ENCODE measurements at regions not wholly inside any gene's neighbourhood (a gene's known extent, or its start where the extent isn't known, plus 50 kb on each side); places are given as distances from the start of the nearest gene placed in this dataset.
A peak's percentile ranks its signal among the peaks of the same experiment; 100 is the strongest.

GRCh38 chr16:87067836-87068761 lies 249.1 kb downstream of the C16orf95 start:
- FAIRE-seq = no peak
- DNase-seq (ENCODE audit: insufficient read length, low spot score) = no peak

- FAIRE-seq (no peak), DNase-seq (ENCODE audit: insufficient read length, low spot score) (no peak)
Measured at GRCh38 chr16:87068762-87069150, 248.4 kb downstream of the C16orf95 start.

- FAIRE-seq = no peak
- DNase-seq (ENCODE audit: insufficient read length, low spot score) = no peak
Measured at GRCh38 chr16:87070657-87071056, 246.5 kb downstream of the C16orf95 start.

GRCh38 chr16:87072101-87072500 lies 245.1 kb downstream of the C16orf95 start:
- no peak for DNase-seq (ENCODE audit: insufficient read length, low spot score)
- no peak for FAIRE-seq

GRCh38 chr16:87074641-87075318 lies 242.4 kb downstream of the C16orf95 start:
- no peak for DNase-seq (ENCODE audit: insufficient read length, low spot score)

GRCh38 chr16:87075319-87075860 lies 241.8 kb downstream of the C16orf95 start:
- FAIRE-seq = no peak

More at GRCh38 chr16:87074641-87075318, 242.4 kb downstream of the C16orf95 start:
- no peak for FAIRE-seq

GRCh38 chr16:87076331-87076949 lies 240.8 kb downstream of the C16orf95 start:
- FAIRE-seq = no peak

More at GRCh38 chr16:87075319-87075860, 241.8 kb downstream of the C16orf95 start:
- no peak for DNase-seq (ENCODE audit: insufficient read length, low spot score)

GRCh38 chr16:87076950-87077749 lies 240.0 kb downstream of the C16orf95 start:
- FAIRE-seq = peak; percentile 89
- DNase-seq (ENCODE audit: insufficient read length, low spot score) = peak; percentile 80

More at GRCh38 chr16:87076331-87076949, 240.8 kb downstream of the C16orf95 start:
- no peak for DNase-seq (ENCODE audit: insufficient read length, low spot score)

- DNase-seq (ENCODE audit: insufficient read length, low spot score) (no peak), FAIRE-seq (no peak)
Measured at GRCh38 chr16:87077750-87078127, 239.5 kb downstream of the C16orf95 start.

- no peak for FAIRE-seq
- no peak for DNase-seq (ENCODE audit: insufficient read length, low spot score)
Measured at GRCh38 chr16:87080571-87081167, 236.5 kb downstream of the C16orf95 start.

GRCh38 chr16:87085441-87085840 lies 231.8 kb downstream of the C16orf95 start:
- DNase-seq (ENCODE audit: insufficient read length, low spot score) = no peak
- FAIRE-seq = no peak

- no peak for FAIRE-seq
Measured at GRCh38 chr16:87086156-87086555, 231.0 kb downstream of the C16orf95 start.

GRCh38 chr16:87086575-87086974 lies 230.6 kb downstream of the C16orf95 start:
- FAIRE-seq = no peak
- no peak for DNase-seq (ENCODE audit: insufficient read length, low spot score)

More at GRCh38 chr16:87086156-87086555, 231.0 kb downstream of the C16orf95 start:
- no peak for DNase-seq (ENCODE audit: insufficient read length, low spot score)

GRCh38 chr16:87092958-87093357 lies 224.2 kb downstream of the C16orf95 start:
- DNase-seq (ENCODE audit: insufficient read length, low spot score) (no peak), FAIRE-seq (no peak)

GRCh38 chr16:87093804-87094555 lies 223.2 kb downstream of the C16orf95 start:
- FAIRE-seq (no peak), DNase-seq (ENCODE audit: insufficient read length, low spot score) (no peak)

- DNase-seq (ENCODE audit: insufficient read length, low spot score) (no peak), FAIRE-seq (no peak)
Measured at GRCh38 chr16:87094556-87094865, 222.7 kb downstream of the C16orf95 start.

GRCh38 chr16:87095271-87095670 lies 221.9 kb downstream of the C16orf95 start:
- DNase-seq (ENCODE audit: insufficient read length, low spot score) = no peak
- no peak for FAIRE-seq

GRCh38 chr16:87096746-87097333 lies 220.4 kb downstream of the C16orf95 start:
- FAIRE-seq = no peak
- DNase-seq (ENCODE audit: insufficient read length, low spot score) = no peak

GRCh38 chr16:87098361-87098760 lies 218.8 kb downstream of the C16orf95 start:
- FAIRE-seq = no peak
- DNase-seq (ENCODE audit: insufficient read length, low spot score) = no peak

All from HTR-8/SVneo (cell line).